OCI-LY1 (cell line): ENCODE measurements at regions not wholly inside any gene's neighbourhood (a gene's known extent, or its start where the extent isn't known, plus 50 kb on each side); places are given as distances from the start of the nearest gene placed in this dataset.
"Not testable (repeated sequence)": the region's sequence is repeated elsewhere in the genome, so short reads cannot be mapped to it uniquely, and the experiment has no call there.

Experiments used
- EZH2 ChIP-seq: fragments of 200-600 bp; sonication (generic), shearing (Covaris generic); IDR thresholded peaks from 2 replicates; pipeline ENCODE4 v1.8.0; 2017; ENCODE audit warnings: borderline replicate concordance, mixed run types, mild to moderate bottlenecking, antibody characterized with exemption, low read length, moderate library complexity, mixed read lengths
- TF ChIP-seq, protein P1 (sequence below): fragments of 200-600 bp; sonication (generic), shearing (Covaris generic); IDR thresholded peaks from 2 replicates; pipeline ENCODE4 v1.5.1; 2017; ENCODE audit warnings: mild to moderate bottlenecking, antibody characterized with exemption, low read length, moderate library complexity, mixed read lengths

DNA sequence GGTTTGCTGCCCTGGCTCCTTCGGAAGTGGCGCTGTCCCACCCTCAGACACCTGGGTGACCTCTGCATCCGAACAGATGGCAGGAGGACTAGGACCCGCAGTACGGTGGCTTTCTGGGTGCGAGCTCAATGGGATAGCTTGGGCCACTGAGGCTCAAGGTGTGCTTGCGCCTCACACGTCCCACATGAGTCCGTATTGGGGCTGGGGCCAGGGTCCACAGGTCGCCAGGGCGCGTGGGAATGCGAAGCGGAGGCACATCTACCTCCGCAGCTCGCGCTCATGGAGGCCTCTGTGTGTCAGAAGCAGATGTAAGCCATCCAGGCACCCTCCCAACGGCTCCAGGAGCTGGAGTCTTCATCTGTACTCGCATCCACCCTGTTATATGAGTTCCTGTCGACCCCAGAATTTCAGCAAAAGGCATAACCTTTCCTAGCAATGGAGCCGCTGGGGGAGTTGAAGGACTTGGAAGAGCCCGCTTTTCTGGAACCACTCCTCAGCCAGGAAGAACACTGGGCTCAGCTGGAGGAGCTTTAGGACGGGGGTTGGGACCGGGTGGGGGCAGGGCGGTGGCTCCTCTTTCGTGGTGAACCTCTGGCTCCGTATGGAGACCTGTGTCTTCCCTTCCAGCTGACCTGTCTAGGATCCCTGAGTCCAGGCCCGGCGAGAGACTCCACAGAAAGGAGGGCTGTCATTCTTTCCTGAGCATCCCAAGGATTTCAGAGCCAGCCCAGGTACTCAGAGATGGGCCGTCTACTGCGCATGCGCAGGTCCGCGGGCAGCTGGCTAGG, 1932.8 kb upstream of the DEFB115 start:
- TF ChIP-seq, protein P1, sequence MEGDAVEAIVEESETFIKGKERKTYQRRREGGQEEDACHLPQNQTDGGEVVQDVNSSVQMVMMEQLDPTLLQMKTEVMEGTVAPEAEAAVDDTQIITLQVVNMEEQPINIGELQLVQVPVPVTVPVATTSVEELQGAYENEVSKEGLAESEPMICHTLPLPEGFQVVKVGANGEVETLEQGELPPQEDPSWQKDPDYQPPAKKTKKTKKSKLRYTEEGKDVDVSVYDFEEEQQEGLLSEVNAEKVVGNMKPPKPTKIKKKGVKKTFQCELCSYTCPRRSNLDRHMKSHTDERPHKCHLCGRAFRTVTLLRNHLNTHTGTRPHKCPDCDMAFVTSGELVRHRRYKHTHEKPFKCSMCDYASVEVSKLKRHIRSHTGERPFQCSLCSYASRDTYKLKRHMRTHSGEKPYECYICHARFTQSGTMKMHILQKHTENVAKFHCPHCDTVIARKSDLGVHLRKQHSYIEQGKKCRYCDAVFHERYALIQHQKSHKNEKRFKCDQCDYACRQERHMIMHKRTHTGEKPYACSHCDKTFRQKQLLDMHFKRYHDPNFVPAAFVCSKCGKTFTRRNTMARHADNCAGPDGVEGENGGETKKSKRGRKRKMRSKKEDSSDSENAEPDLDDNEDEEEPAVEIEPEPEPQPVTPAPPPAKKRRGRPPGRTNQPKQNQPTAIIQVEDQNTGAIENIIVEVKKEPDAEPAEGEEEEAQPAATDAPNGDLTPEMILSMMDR, result not testable (repeated sequence)
- TF ChIP-seq EZH2, result not testable (repeated sequence)
